ENCODE measurements at regions not wholly inside any gene's neighbourhood (a gene's known extent, or its start where the extent isn't known, plus 50 kb on each side); places are given as distances from the start of the nearest gene placed in this dataset.

- Histone ChIP-seq H2AFZ (ENCODE audit: control insufficient read depth, low read length) (no peak overlapping the region), H3K9me3 (ENCODE audit: control insufficient read depth, low read depth, low read length) (no peaks in the 10 kb centered on the region), H4K20me1 (ENCODE audit: control insufficient read depth, extremely low read depth, insufficient read depth, low read length) (no peaks in the 10 kb centered on the region), H3K36me3 (ENCODE audit: control insufficient read depth in 2 of 2, extremely low read depth in 1 of 2, insufficient read depth in 2 of 2, low read length in 2 of 2) (no peaks in the 10 kb centered on the region), H3K9me1 (ENCODE audit: control insufficient read depth, extremely low read depth, insufficient read depth, low read length) (no peaks in the 10 kb centered on the region), H3K4me1 (ENCODE audit: control insufficient read depth, extremely low read depth, insufficient read depth, low read length) (no peaks in the 10 kb centered on the region), H3K27me3 (ENCODE audit: control insufficient read depth, extremely low read depth, insufficient read depth, low read length) (no peaks in the 10 kb centered on the region), H3K9ac (ENCODE audit: control insufficient read depth, extremely low read depth, insufficient read depth, low read length) (no peak overlapping the region), H3K4me3 (ENCODE audit: control insufficient read depth in 2 of 3, extremely low read depth in 1 of 3, insufficient read depth in 2 of 3, low read depth in 1 of 3, low read length in 3 of 3) (no peak overlapping the region), H3K27ac (ENCODE audit: control insufficient read depth, insufficient read depth, low read length) (no peak overlapping the region), H3K79me2 (ENCODE audit: control insufficient read depth, insufficient read depth, low read length) (no peaks in the 10 kb centered on the region), H3K4me2 (ENCODE audit: control insufficient read depth, extremely low read depth, insufficient read depth, low read depth, low read length) (no peak overlapping the region)
- DNase-seq (ENCODE audit: low read depth, low spot score) (no peak), FAIRE-seq (no peak)
- no peak for TF ChIP-seq EZH2 (IDR thresholded peaks at IDR 0.05; ENCODE audit: low read length)
- TF ChIP-seq CTCF (optimal IDR thresholded peaks at IDR 0.05 in 1 of 3, IDR thresholded peaks at IDR 0.05 in 1 of 3, conservative IDR thresholded peaks at IDR 0.05 in 1 of 3; ENCODE audit: extremely low read depth in 1 of 3, insufficient read depth in 2 of 3, low read length in 3 of 3), result no peak
- dilution Hi-C loops (cut with MboI; ENCODE audit: extremely low pct_ligation_motif_present, low sequenced_read_pairs), result no loop called here
Observed at GRCh38 chr3:95939235-95939809, 875.1 kb upstream of the EPHA6 start.

- no peak overlapping the region for H3K4me2 ChIP-seq (ENCODE audit: control insufficient read depth, extremely low read depth, insufficient read depth, low read depth, low read length)
- no peaks in the 10 kb centered on the region for H3K9me3 ChIP-seq (ENCODE audit: control insufficient read depth, low read depth, low read length)
- FAIRE-seq (no peak), DNase-seq (ENCODE audit: low read depth, low spot score) (no peak)
- no peaks in the 10 kb centered on the region for H3K36me3 ChIP-seq (ENCODE audit: control insufficient read depth in 2 of 2, extremely low read depth in 1 of 2, insufficient read depth in 2 of 2, low read length in 2 of 2)
- no peak overlapping the region for H3K4me3 ChIP-seq (ENCODE audit: control insufficient read depth in 2 of 3, extremely low read depth in 1 of 3, insufficient read depth in 2 of 3, low read depth in 1 of 3, low read length in 3 of 3)
- H3K27me3 ChIP-seq (ENCODE audit: control insufficient read depth, extremely low read depth, insufficient read depth, low read length), result no peaks in the 10 kb centered on the region
- no peaks in the 10 kb centered on the region for H3K4me1 ChIP-seq (ENCODE audit: control insufficient read depth, extremely low read depth, insufficient read depth, low read length)
- no peak overlapping the region for H3K9ac ChIP-seq (ENCODE audit: control insufficient read depth, extremely low read depth, insufficient read depth, low read length)
- dilution Hi-C loops (cut with MboI; ENCODE audit: extremely low pct_ligation_motif_present, low sequenced_read_pairs), result no loop called here
- no peak for TF ChIP-seq EZH2 (IDR thresholded peaks at IDR 0.05; ENCODE audit: low read length)
- no peak for TF ChIP-seq CTCF (optimal IDR thresholded peaks at IDR 0.05 in 1 of 3, IDR thresholded peaks at IDR 0.05 in 1 of 3, conservative IDR thresholded peaks at IDR 0.05 in 1 of 3; ENCODE audit: extremely low read depth in 1 of 3, insufficient read depth in 2 of 3, low read length in 3 of 3)
- H4K20me1 ChIP-seq (ENCODE audit: control insufficient read depth, extremely low read depth, insufficient read depth, low read length), result no peaks in the 10 kb centered on the region
- H3K27ac ChIP-seq (ENCODE audit: control insufficient read depth, insufficient read depth, low read length), result no peak overlapping the region
- H2AFZ ChIP-seq (ENCODE audit: control insufficient read depth, low read length), result no peak overlapping the region
- H3K79me2 ChIP-seq (ENCODE audit: control insufficient read depth, insufficient read depth, low read length), result no peaks in the 10 kb centered on the region
- H3K9me1 ChIP-seq (ENCODE audit: control insufficient read depth, extremely low read depth, insufficient read depth, low read length), result no peaks in the 10 kb centered on the region
Observed at GRCh38 chr3:95965704-95966336, 848.6 kb upstream of the EPHA6 start.

Data from keratinocyte (primary cell).